ENCODE measurements at regions not wholly inside any gene's neighbourhood (a gene's known extent, or its start where the extent isn't known, plus 50 kb on each side); places are given as distances from the start of the nearest gene placed in this dataset.
"Not testable (repeated sequence)": the region's sequence is repeated elsewhere in the genome, so short reads cannot be mapped to it uniquely, and the experiment has no call there.

DNA sequence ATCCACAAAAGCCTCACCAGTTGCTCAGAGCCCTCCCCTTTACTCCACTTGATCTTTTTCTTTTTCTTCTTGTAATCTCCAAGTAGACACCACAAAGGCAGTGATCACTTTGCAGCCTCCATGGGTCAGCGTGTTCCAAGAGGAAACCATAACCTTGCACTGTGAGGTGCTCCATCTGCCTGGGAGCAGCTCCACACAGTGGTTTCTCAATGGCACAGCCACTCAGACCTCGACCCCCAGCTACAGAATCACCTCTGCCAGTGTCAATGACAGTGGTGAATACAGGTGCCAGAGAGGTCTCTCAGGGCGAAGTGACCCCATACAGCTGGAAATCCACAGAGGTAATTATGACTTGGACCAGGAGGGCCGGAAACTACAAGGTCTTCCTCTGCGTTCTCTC, 95.6 kb downstream of the FAM72B start:
- H3K4me3 ChIP-seq, DNase-seq: not testable (repeated sequence)
- 69 to 100% (median 96%) methylated on average over 1 to 3 of the region's 5 CpGs for WGBS, 5 donors

DNA sequence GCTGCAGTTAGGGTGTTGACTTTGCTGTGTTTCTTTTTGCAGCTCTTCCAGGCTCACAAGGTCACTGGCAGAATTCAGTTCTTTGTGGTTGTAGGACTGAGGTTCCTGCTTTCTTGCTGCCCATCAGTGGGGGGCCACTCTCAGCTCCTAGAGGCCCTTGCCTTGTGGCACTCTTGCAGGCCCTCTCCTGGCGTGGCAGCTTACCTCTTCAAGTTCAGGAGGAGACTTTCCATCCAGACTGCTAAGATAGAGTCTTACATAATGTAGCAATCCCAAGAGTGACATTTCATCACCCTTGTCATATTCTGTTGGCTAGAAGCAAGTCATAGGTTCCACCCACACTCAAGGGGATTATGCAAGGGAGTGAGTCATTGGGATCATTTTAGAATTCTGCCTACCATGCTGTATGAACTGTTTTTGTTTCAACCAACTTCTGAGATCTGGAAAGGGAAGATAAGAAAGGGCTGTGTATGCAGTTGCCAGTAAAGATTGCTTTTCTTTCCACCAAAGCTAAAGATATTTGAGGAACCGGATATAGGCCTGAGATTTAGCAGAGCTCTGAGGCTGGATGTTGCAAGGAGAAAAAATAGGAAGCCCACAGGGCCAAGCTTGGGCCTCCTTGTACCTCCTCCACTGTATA, 91.7 kb downstream of the FAM72B start:
- H3K9me3 ChIP-seq; DNase-seq; H3K4me3 ChIP-seq; intact Hi-C loops (cut with DNase I; ENCODE audit: low total_unique reads); H3K4me1 ChIP-seq; H3K36me3 ChIP-seq; H3K27me3 ChIP-seq: not testable (repeated sequence)
- peak overlapping the region in 1 of 5 donors; percentile 3 for H3K27ac ChIP-seq
- WGBS, 5 donors = 18 to 100% (median 40%) methylated on average over 1 to 2 of the region's 2 CpGs; no CpG with 5 or more reads in 1 of the 5 donors

More for the DNA sequence above, 95.6 kb downstream of the FAM72B start:
- intact Hi-C loops (cut with DNase I; ENCODE audit: low total_unique reads); H3K27me3 ChIP-seq; H3K36me3 ChIP-seq; H3K27ac ChIP-seq; H3K9me3 ChIP-seq; H3K4me1 ChIP-seq: not testable (repeated sequence)

DNA sequence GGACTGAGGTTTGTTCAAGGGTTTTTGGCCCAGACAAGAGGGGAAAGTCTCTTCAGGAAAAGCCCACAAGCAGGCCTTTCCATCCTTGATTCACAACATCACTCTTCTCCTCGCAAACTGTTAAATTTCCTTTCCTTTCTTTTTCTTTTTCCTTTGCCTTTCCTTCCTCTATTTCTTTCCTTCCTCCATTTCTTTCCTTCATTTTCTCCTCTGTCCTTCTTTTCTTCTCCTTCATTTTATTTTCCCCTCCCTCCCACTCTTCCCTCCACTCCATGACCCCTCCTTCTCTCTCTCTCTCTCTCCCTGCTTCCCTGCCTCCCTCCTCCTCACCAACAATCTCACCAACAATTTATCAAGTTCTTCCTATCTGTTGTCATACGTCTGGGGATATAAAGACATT, 89.1 kb downstream of the FAM72B start:
- H3K4me1 ChIP-seq; intact Hi-C loops (cut with DNase I; ENCODE audit: low total_unique reads); H3K9me3 ChIP-seq; H3K27me3 ChIP-seq; H3K36me3 ChIP-seq; H3K4me3 ChIP-seq; DNase-seq; H3K27ac ChIP-seq: not testable (repeated sequence)
- WGBS, 5 donors = 87 to 100% (median 100%) methylated on average over 1 to 2 of the region's 2 CpGs

DNA sequence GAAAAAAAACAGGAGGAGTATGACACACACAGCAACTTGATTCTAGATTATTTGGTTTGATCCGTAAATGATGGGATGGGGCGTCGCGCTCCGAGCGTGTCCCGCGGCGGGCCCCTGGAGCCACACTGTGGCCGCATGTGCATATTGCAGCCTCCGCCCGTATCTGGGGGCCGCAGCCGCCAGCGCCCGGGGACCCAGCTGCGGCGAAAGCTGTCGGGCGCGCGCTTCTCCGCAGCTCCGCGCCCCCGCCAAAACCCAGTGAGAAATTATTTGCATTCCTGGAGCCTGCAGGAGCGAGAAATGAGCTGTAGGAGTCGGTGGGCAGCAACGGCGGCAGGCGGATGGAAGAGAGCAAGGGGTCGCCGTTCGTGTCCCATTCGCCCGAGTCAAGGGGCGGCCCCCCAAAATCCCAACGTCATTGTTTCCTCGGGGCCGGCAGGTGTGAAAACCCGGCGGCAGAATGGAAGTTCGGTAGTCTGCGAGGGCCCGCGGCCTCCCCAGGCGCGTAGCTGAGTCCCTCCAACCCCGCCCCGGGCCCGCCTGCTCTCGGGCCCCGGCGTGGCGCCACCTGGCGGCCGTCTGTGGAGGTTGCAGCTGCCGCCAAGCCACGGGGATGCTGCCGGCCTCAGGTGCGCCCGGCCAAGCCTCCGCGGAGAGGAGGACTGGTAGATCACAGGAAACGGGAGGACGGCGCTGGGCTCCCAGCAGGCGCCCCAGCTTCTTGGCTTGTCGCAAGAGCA, 86.8 kb downstream of the FAM72B start:
- DNase-seq = peak; percentile 91 to 92
- H3K4me1 ChIP-seq; H3K36me3 ChIP-seq; H3K27me3 ChIP-seq; intact Hi-C loops (cut with DNase I; ENCODE audit: low total_unique reads); H3K9me3 ChIP-seq: not testable (repeated sequence)
- peak in 1 of 3 donors; percentile 13 for TF ChIP-seq POLR2AphosphoS5 (IDR thresholded peaks at IDR 0.05)
- TF ChIP-seq, protein P1, sequence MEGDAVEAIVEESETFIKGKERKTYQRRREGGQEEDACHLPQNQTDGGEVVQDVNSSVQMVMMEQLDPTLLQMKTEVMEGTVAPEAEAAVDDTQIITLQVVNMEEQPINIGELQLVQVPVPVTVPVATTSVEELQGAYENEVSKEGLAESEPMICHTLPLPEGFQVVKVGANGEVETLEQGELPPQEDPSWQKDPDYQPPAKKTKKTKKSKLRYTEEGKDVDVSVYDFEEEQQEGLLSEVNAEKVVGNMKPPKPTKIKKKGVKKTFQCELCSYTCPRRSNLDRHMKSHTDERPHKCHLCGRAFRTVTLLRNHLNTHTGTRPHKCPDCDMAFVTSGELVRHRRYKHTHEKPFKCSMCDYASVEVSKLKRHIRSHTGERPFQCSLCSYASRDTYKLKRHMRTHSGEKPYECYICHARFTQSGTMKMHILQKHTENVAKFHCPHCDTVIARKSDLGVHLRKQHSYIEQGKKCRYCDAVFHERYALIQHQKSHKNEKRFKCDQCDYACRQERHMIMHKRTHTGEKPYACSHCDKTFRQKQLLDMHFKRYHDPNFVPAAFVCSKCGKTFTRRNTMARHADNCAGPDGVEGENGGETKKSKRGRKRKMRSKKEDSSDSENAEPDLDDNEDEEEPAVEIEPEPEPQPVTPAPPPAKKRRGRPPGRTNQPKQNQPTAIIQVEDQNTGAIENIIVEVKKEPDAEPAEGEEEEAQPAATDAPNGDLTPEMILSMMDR (IDR thresholded peaks at IDR 0.05) = peak in 5 of 7 experiments; percentile 53 to 78 (median 60)
- Histone ChIP-seq H3K4me3 (peak overlapping the region; percentile 36 to 45 (median 44)), H3K27ac (peak overlapping the region; percentile 60 to 85 (median 78))
- 0 to 1% (median 1%) methylated on average over 17 to 48 of the region's 69 CpGs; no CpG with 5 or more reads in 1 of the 5 donors for WGBS, 5 donors

DNA sequence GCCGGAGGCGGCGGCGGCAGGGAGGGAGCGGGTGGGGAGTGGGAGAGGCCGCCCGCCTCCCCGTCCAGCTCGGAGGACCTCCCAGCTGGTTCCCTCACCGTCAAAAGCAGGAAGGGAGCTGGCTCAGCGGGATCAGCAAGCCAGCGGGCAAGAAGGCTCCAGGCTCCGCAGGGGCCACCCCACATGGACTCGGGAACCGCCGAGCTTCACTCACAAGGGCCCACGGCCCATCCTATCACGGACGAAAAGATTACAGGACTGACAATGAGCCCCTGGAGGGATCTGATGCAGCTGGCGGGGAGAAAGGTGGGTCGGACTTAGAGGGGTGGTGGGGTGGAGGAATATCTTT, 86.3 kb downstream of the FAM72B start:
- H3K9me3 ChIP-seq; intact Hi-C loops (cut with DNase I; ENCODE audit: low total_unique reads); H3K36me3 ChIP-seq; H3K27me3 ChIP-seq; H3K4me1 ChIP-seq: not testable (repeated sequence)
- H3K4me3 ChIP-seq = peak overlapping the region; percentile 36 to 45 (median 44)
- peak overlapping the region; percentile 60 to 85 (median 78) for H3K27ac ChIP-seq
- DNase-seq = peak; percentile 29 to 31
- WGBS, 5 donors = 0 to 16% (median 10%) methylated on average over 1 to 11 of the region's 21 CpGs; no CpG with 5 or more reads in 1 of the 5 donors

DNA sequence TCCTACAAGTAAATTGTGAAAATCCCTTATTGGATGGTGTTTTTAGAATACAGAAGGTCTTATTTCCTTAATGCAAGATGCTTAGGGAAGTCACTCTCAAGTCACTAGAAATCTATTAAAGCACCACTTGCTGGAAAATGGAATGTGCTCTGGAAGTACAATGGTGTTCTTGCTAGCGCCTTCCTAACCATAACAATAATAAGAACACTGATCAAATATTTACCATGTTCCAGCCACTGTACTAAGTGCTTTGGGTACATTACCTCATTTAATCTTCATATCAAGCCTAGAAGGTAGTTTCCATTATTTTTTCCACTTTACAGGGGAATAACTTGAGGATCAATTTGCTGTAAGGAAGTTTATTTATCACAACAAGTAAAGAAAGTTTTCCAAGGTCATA, 75.1 kb downstream of the FAM72B start:
- WGBS, 5 donors = 47 to 77% (median 64%) methylated on average over 1 of the region's 1 CpG
- H3K27me3 ChIP-seq; DNase-seq; H3K4me3 ChIP-seq; H3K36me3 ChIP-seq; H3K27ac ChIP-seq; H3K9me3 ChIP-seq; H3K4me1 ChIP-seq; intact Hi-C loops (cut with DNase I; ENCODE audit: low total_unique reads): not testable (repeated sequence)

DNA sequence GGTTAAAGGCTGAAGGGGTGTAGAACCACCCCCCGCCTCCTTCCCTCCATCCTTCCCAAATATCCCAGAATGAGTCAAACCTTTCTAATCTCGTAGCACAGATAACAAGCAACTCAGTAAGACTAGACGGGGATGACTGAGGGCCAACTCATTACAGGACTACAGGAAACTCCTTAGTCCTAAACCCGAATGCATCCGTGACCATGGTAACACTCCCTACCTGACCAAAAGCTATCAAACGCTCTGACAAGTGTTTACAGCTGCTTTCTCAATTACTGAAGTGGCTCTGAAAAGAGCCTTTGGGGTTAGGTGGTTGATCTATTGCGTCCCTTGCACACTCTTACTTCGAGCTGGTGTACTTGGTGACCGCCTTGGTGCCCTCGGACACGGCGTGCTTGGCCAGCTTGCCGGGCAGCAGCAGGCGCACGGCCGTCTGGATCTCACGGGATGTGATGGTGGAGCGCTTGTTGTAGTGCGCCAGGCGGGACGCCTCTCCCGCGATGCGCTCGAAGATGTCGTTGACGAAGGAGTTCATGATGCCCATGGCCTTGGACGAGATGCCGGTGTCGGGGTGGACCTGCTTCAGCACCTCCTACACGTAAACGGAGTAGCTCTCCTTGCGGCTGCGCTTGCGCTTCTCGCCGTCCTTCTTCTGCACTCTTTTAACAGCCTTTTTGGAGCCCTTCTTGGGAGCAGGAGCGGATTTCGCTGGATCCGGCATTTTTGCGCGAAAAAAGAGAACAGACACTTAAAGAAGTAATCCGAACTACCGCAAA, 67.4 kb downstream of the FAM72B start:
- DNase-seq = peak; percentile 25 to 44
- H3K4me1 ChIP-seq; H3K36me3 ChIP-seq; H3K27me3 ChIP-seq; intact Hi-C loops (cut with DNase I; ENCODE audit: low total_unique reads); H3K9me3 ChIP-seq: not testable (repeated sequence)
- Histone ChIP-seq H3K4me3 (peak overlapping the region; percentile 32 to 44 (median 42)), H3K27ac (peak overlapping the region; percentile 24 to 77 (median 52))
- TF ChIP-seq POLR2AphosphoS5 (IDR thresholded peaks at IDR 0.05) = peak in 2 of 3 donors; percentile 22 to 70
- WGBS, 5 donors = 10 to 44% (median 22%) methylated on average over 3 to 37 of the region's 44 CpGs

DNA sequence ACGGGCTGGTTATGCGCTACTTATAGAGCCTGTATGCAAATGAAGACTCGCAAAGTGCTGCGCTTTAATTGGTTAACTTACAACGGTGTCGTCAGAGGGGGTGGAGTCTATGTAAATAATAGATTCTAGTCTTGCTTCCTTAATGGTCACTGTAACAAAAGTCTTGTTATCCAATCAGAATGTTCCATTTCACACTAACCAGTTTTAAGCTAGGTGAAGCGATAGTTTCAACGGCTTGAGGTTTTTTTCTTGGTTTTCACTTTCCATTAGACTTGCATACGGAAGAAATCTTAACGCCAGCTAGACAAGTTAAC, 66.9 kb downstream of the FAM72B start:
- WGBS, 5 donors = 2 to 18% (median 8%) methylated on average over 4 to 10 of the region's 10 CpGs
- H3K27me3 ChIP-seq; intact Hi-C loops (cut with DNase I; ENCODE audit: low total_unique reads); H3K4me1 ChIP-seq; H3K9me3 ChIP-seq; H3K36me3 ChIP-seq; DNase-seq: not testable (repeated sequence)
- H3K4me3 ChIP-seq = peak overlapping the region; percentile 32 to 44 (median 42)
- peak overlapping the region in 3 of 5 donors; percentile 50 to 77 (median 77) for H3K27ac ChIP-seq

DNA sequence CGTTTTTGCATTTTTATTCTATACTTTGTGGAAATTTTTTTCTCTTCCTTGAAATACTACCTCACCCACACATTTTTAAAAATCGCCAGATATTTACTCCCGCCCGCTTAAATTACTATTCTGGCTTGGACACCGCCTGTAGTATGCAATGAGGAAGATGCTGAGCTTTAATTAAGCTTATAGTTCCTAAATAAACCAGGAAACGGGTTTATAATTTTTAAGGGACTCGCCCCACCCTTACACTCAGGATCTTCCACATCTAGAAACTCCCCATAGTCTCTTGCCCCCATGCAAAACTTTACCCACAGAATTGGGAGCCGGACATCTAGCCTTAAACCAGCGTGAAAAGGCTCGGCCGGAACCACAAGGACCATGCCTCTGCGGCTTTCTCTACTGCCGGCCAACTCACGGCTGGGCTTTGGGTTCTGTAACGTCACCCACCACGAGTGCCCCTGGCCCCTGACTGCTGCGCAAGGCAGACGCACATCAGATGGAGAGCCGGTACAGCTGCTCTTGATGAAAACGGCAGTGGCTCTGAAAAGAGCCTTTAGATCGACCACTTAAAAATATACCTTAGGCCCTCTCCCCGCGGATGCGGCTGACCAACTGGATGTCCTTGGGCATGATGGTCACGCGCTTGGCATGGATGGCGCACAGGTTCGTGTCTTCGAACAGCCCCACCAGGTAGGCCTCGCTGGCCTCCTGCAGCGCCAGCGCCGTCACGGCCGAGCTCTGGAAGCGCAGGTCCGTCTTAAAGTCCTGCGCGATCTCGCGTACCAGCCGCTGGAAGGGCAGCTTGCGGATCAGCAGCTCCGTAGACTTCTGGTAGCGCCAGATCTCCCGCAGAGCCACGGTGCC, 66.3 kb downstream of the FAM72B start:
- intact Hi-C loops (cut with DNase I; ENCODE audit: low total_unique reads) = not testable (repeated sequence)
- DNase-seq = peak in 1 of 2 donors; percentile 60

More for the DNA sequence above, 66.3 kb downstream of the FAM72B start:
- H3K36me3 ChIP-seq, H3K27me3 ChIP-seq, H3K4me1 ChIP-seq, H3K9me3 ChIP-seq: not testable (repeated sequence)
- H3K4me3 ChIP-seq = peak overlapping the region; percentile 32 to 42 (median 38)
- WGBS, 5 donors = 11 to 25% (median 13%) methylated on average over 23 to 40 of the region's 47 CpGs
- peak overlapping the region; percentile 46 to 85 (median 73) for H3K27ac ChIP-seq
